Lower leg skin (tissue), 4 donors: ENCODE measurements at regions not wholly inside any gene's neighbourhood (a gene's known extent, or its start where the extent isn't known, plus 50 kb on each side); places are given as distances from the start of the nearest gene placed in this dataset.

ENCODE experiments used
- DNase-seq, 2 donors: peaks; one replicate each; pipeline ENCODE4 v3.0.0-alpha.2; 2019; ENCODE audit warnings: low spot score in 2 of 2
- H3K4me3 ChIP-seq: fragments of 200-600 bp; sonication (generic); 2 replicates; pipeline ENCODE4 v1.5.1; 2017; ENCODE audit warnings: mild to moderate bottlenecking, low read depth; ENCODE audit not compliant: poor library complexity, severe bottlenecking
- CTCF ChIP-seq, 3 donors: fragments of 450-650 bp; IDR thresholded peaks; one replicate each; pipeline ENCODE4 v1.5.1; 2016; ENCODE audit warnings: antibody characterized with exemption in 3 of 3, mild to moderate bottlenecking in 3 of 3, moderate library complexity in 2 of 3
- POLR2A ChIP-seq, 2 donors: fragments of 450-650 bp; IDR thresholded peaks; one replicate each; pipeline ENCODE4 v1.6.1; 2016 to 2017; ENCODE audit warnings: antibody characterized with exemption in 2 of 2, mild to moderate bottlenecking in 1 of 2, moderate library complexity in 1 of 2
- WGBS, 2 donors: methylation state at CpG; one replicate each; pipeline ENCODE4 v1.1.5; 2018; 5-methylcytosine and 5-hydroxymethylcytosine counted together
- intact Hi-C: fragments of 100-400 bp; cut with DNase I; formaldehyde crosslinking; loops from one replicate; pipeline ENCODE4 v1.15.0; 2023; ENCODE audit warnings: low total_unique reads

- 64 to 71% methylated on average over 2 of the region's 2 CpGs for WGBS, 2 donors
- intact Hi-C loops = no loop called here
- no peak for TF ChIP-seq CTCF (IDR thresholded peaks at IDR 0.05)
- TF ChIP-seq POLR2A (IDR thresholded peaks at IDR 0.05) = no peak
- H3K4me3 ChIP-seq = no peak overlapping the region
- no peak for DNase-seq
Measured at GRCh38 chr9:7239708-7240107, 481.9 kb downstream of the KDM4C start.

- intact Hi-C loops = no loop called here
- DNase-seq = no peak
- H3K4me3 ChIP-seq = no peak overlapping the region
- TF ChIP-seq CTCF (IDR thresholded peaks at IDR 0.05) (no peak), POLR2A (IDR thresholded peaks at IDR 0.05) (no peak)
- 81 to 84% methylated on average over 2 of the region's 2 CpGs for WGBS, 2 donors
Measured at GRCh38 chr9:7238247-7238637, 480.5 kb downstream of the KDM4C start.

GRCh38 chr9:7237473-7238246 is 479.9 kb downstream of the KDM4C start:
- intact Hi-C loops = no loop called here
- no peak for DNase-seq
- WGBS, 2 donors = 65 to 76% methylated on average over 1 of the region's 1 CpG
- TF ChIP-seq CTCF (IDR thresholded peaks at IDR 0.05) = no peak
- no peak for TF ChIP-seq POLR2A (IDR thresholded peaks at IDR 0.05)
- H3K4me3 ChIP-seq = no peak overlapping the region

- TF ChIP-seq POLR2A (IDR thresholded peaks at IDR 0.05) (no peak), CTCF (IDR thresholded peaks at IDR 0.05) (no peak)
- DNase-seq = no peak
- 80 to 82% methylated on average over 5 of the region's 5 CpGs for WGBS, 2 donors
Measured at GRCh38 chr9:7236186-7236585, 478.4 kb downstream of the KDM4C start.

GRCh38 chr9:7234144-7234543 is 476.4 kb downstream of the KDM4C start:
- intact Hi-C loops = no loop called here
- 58% methylated on average over 5 of the region's 5 CpGs for WGBS, 2 donors
- no peak for TF ChIP-seq POLR2A (IDR thresholded peaks at IDR 0.05)
- no peak for TF ChIP-seq CTCF (IDR thresholded peaks at IDR 0.05)
- DNase-seq = no peak
- no peak overlapping the region for H3K4me3 ChIP-seq

More at GRCh38 chr9:7236186-7236585, 478.4 kb downstream of the KDM4C start:
- intact Hi-C loops = no loop called here
- no peak overlapping the region for H3K4me3 ChIP-seq

GRCh38 chr9:7229571-7229970 is 471.8 kb downstream of the KDM4C start:
- no peak for TF ChIP-seq CTCF (IDR thresholded peaks at IDR 0.05)
- H3K4me3 ChIP-seq = no peak overlapping the region
- intact Hi-C loops = no loop called here
- 87 to 95% methylated on average over 2 of the region's 2 CpGs for WGBS, 2 donors
- no peak for DNase-seq
